ENCODE measurements at regions not wholly inside any gene's neighbourhood (a gene's known extent, or its start where the extent isn't known, plus 50 kb on each side); places are given as distances from the start of the nearest gene placed in this dataset.

- no peak for TF ChIP-seq CREB1 (IDR thresholded peaks at IDR 0.05)
- no peak for TF ChIP-seq CREB1 (CRISPR knock-in tag; IDR thresholded peaks at IDR 0.05)
- TF ChIP-seq ZNF24 (IDR thresholded peaks at IDR 0.05), result no peak
- peak; percentile 86 for TF ChIP-seq CTCF (CRISPR knock-in tag; IDR thresholded peaks at IDR 0.05)
- no peak for TF ChIP-seq MXI1 (IDR thresholded peaks at IDR 0.05; ENCODE audit: borderline replicate concordance, low read depth, low read length)
- no peak for TF ChIP-seq HNF1B (CRISPR knock-in tag; IDR thresholded peaks at IDR 0.05)
- TF ChIP-seq ZNF770 (CRISPR knock-in tag; IDR thresholded peaks at IDR 0.05), result no peak
Measured at GRCh38 chr4:159487284-159487747, 384.4 kb downstream of the RAPGEF2 start.
